Kasumi-1 (cell line): ENCODE measurements at regions not wholly inside any gene's neighbourhood (a gene's known extent, or its start where the extent isn't known, plus 50 kb on each side); places are given as distances from the start of the nearest gene placed in this dataset.

Experiments used
- DNase-seq, 2 experiments: peaks; one replicate each; lab custom pipeline; 2025; lab: John Stamatoyannopoulos, UW

DNA sequence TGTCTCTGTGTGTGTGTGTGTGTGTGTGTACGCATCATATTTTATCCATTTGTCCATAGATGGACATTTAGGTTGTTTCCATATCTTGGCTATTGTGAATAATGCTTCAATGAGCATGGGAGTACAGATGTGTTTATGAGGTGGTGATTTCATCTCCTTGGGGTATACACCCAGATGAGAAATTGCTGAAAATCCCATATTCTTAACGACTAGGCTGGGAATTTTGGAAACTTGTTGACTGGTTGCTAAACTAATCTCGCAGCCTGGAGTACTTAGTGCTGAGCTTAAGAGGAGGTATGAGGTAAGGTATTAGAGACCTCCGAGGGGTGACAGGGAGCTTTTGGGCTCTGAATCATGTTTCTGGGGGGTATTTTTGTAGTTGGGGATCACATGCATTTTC lies 66.0 kb upstream of the SPRED2 start:
- DNase-seq: no peak

DNA sequence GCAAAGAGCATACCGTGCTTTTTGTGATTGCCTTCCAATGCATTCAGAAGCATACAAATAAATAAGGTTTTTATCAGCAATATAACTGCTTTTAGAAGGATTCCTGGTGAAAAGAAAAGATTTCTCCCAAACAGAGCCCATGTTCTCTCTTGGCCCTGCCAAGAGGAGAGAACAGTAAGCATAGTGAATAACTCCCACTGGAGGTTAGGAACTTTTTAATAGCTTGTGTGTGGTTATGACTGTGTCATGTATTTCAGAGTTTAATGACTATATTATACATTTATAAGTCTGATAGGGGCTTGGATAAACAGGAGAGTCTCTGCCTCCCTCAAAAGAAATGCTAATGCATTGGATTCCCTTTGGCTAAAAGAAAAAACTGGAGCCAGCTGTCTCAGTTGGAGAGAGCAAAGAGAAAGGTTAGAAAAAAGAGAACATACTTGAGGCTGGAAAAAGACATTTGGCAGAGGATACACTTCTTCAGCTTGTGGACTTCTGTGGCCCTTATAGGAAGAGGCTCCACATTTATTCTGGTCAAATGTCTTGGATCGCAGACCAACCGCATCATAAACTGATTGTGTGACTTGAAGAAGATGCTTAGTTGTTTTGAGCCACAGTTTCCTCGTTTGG lies 63.0 kb upstream of the SPRED2 start:
- DNase-seq: no peak

DNA sequence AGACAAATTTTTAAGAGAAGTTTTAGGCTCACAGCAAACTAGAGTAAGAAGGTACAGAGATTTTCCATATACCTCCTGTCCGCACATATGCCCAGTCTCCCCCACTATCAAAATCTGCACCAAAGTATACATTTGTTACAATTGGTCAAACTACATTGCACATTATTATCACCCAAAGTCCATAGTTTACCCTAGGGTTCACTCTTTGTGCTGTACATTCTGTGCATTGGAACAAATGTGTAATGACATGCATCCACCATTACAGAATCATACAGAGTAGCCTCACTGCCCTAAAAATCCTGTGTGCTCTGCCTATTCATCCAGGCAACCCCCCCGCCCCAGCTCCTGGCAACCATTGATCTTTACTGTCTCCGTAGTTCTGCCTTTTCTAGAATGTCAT lies 61.7 kb upstream of the SPRED2 start:
- DNase-seq: no peak

DNA sequence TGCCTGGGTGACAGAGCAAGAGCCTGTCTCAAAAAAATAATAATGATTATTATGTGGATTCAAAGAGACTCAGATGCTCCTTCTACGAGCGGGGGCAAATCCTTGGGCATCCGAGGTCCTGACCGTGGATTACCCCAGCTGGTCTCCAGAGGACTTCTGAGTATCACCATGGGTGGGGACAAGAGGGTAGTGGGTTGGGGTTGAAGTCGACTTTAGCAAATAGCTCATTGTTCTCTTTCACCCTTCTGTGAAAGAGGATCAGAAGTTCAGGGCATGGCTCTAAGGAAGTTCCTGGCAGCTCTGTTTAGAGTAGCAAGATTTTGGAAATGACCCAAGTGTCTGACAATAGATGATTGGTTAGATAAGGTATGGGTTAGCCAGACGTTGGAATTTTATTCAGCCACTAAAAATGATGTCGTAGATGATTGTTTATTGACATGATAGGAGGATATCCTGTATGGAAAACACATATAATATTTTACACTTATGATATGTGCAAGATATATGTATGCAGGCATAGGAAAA lies 59.0 kb upstream of the SPRED2 start:
- no peak for DNase-seq

DNA sequence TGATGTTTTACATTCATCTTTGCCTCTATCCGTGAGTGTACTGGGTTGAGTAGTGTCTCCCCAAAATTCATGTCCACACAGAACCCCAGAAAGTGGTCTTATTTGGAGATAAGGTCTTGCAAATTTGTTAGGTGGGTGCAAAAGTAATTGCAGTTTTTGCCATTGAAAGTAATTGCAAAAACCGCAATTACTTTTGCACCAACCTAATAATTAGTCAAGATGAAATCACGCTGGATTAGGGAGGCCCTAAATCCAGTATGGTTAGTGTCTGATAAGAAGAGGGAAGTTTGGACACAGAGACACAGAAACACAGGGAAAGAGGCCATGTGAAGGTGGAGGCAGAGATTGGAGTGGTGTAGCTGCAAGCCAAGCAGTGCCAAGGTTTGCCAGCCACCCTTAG lies 57.8 kb upstream of the SPRED2 start:
- DNase-seq: no peak

DNA sequence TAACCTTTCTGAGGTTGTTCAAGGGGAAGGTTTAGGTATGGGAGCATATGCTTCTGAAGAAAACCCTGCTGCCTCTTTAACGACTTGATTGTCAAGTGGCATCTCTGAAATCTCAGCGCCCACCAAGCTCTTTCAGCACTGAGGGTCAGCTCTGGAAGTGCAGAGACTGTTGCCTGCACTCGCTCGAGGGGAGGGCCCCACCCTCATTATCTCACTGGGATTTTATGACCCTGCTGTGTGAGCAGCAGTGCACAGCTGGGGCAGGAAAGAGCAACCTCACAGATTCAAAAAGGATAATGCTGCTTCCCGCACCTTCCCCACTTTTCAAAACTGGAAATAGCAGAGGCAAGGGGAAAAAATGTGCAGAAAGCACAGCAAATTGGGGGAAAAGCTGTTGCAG lies 56.9 kb upstream of the SPRED2 start:
- no peak for DNase-seq

DNA sequence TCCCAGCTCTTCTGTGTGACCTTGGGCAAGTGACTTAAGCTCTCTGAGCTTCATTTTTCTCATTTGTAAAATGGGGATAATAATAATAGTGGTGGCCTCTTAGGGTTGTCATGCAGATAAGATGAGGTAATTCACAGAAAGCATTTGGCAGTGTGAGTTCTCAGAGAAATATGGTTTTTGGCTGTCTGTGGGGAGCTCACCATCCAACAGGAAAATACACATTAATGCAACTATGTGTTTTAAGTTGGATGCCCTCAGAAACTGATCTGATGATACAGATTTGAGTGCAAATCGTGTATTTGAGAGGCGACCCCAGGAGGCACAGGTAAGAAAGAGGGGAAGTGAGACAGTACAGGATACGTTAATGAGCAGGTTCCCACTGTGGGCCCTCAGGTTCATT lies 56.1 kb upstream of the SPRED2 start:
- DNase-seq: no peak

DNA sequence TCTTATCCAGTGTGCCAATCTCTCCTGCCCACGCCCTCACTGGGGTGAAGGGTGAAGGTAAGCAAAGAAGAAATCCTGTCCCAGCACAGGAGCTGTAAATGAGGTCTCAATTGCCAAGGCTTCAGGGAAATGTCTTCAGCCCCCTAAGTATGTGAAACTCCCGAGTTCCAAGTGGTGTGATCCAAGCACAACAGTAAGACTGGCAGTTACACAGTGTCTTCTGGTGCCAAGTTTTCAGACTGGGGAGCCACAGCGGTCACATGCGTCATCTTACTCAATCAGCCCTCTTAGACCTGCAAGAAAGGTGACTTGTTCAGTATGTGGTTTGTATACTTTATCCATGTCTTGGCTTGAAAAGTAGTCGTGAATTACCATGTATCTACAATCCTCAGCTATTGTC lies 55.0 kb upstream of the SPRED2 start:
- no peak for DNase-seq

DNA sequence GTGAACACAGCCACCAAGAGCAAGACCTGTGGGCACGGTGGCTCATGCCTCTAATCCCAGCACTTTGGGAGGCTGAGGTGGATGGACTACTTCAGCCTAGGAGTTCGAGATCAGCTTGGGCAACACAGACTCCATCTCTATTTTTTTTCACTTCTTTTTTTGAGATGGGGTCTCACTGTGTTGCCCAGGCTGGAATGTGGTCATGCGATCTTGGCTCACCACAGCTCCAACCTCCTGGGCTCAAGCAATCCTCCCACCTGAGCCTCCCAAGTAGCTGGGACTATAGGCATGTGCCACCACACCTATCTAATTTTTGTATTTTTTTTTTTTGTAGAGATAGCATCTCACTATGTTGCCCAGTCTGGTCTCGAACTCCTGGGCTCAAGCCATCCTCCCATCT lies 54.4 kb upstream of the SPRED2 start:
- no peak for DNase-seq

DNA sequence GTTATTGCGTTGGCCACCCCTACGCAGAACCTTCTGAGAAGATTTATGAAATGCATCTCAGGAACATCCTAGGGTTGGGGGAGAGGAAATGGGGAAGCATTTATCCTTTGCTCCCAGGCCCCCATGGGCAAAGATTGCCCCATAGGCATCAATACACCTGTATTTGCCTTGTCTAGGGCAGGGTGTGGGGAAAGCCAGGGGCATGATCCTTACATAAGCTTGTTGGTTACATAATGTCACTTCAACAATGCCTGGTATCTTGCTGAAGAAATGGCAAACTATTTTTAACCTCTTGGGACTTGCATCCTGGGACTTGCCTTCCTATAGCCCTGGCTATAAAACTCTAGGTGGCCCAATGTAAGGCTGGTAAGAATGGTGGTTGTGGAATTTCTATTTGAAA lies 53.9 kb upstream of the SPRED2 start:
- no peak for DNase-seq

DNA sequence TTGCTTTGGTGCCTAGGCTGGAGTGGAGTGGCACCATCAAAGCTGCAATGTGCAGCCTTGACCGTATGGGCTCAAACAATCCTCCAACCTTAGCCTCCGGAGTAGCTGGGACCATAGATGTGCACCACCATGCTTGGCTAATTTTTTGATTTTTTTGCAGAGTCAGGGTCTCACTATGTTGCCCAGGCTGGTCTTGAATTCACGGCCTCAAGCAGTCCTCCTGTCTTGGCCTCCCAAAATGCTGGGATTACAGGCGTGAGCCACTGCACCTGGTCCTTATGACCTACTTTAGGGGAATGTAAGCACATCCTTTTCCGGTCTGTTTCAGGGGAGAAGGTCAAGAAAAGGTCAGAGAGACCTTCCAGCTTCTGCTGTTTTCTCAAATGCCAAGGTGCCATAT lies 53.4 kb upstream of the SPRED2 start:
- DNase-seq: no peak

DNA sequence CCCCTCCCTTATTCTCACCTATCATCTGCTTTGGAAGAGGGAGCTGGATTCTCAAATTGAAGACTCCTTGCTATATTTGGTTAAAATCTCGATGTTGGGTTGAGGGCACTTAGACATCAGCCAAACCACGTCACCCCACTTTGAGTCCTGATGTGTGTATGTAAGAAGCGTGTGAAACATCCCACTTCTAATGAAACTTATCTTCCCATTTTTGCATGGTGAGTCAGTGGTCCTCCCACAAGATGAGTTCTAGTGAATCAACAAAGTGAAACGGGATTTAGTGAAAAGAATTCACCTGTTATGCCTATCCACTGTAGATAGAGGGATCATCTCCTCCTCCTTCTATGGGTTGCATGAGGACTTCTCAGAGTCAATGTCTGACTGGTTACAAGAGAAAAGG lies 51.4 kb upstream of the SPRED2 start:
- no peak for DNase-seq

DNA sequence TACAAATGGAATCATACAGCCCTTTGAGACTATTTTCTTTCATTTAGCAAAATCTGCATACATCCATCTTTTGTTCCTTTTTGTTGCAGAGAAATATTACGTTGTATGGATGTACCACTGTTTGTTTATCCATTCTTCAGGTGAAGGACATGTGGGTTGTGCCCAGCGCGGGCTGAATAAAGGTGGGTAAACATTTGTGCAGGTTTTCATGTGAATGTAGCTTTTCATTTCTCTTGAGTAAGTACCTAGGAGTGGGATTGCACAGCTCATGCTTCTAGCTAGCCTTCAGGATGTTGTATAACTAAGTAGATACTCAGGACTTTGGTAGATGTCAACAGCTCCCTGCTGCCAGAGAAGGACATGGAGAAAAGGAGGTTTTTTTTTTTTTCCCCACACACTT lies 50.6 kb upstream of the SPRED2 start:
- no peak for DNase-seq
